CD4-positive, CD25-positive, alpha-beta regulatory T cell (primary cell): ENCODE measurements at regions not wholly inside any gene's neighbourhood (a gene's known extent, or its start where the extent isn't known, plus 50 kb on each side); places are given as distances from the start of the nearest gene placed in this dataset.
A peak's percentile ranks its signal among the peaks of the same experiment; 100 is the strongest.

ENCODE experiments used
- ATAC-seq, 2 donors: fragments of 150-1000 bp; cut with Tn5 transposase; one replicate each; pipeline ENCODE4 v1.10.0; 2021; ENCODE audit warnings: low read depth in 2 of 2, moderate number of reproducible peaks in 2 of 2, moderate library complexity in 1 of 2
- DNase-seq, 3 donors: peaks; one replicate each; pipeline versions ENCODE4 v3.0.0 to v3.0.0-alpha.2; 2012 to 2022; ENCODE audit warnings: mixed read lengths in 1 of 3
- H3K27ac ChIP-seq: one replicate; pipeline ENCODE4 v1.7.0; 2013; ENCODE audit warnings: mild to moderate bottlenecking, low read length; ENCODE audit not compliant: insufficient read depth, poor library complexity, severe bottlenecking
- H3K27me3 ChIP-seq: one replicate; pipeline ENCODE4 v1.7.0; 2013; ENCODE audit warnings: low read length; ENCODE audit not compliant: control insufficient read depth, insufficient read depth
- H3K36me3 ChIP-seq: one replicate; pipeline ENCODE4 v1.7.0; 2013; ENCODE audit warnings: mild to moderate bottlenecking, low read length, moderate library complexity; ENCODE audit not compliant: control insufficient read depth, insufficient read depth
- H3K4me1 ChIP-seq: 2 replicates; pipeline ENCODE4 v1.7.0; 2013; ENCODE audit warnings: mild to moderate bottlenecking, low read length; ENCODE audit not compliant: insufficient read depth, control insufficient read depth, poor library complexity, severe bottlenecking
- H3K4me3 ChIP-seq: one replicate; pipeline ENCODE4 v1.7.0; 2013; ENCODE audit warnings: low read depth, mild to moderate bottlenecking, low read length, moderate library complexity
- H3K9me3 ChIP-seq, 2 experiments: 1 replicate in 1 of 2; 2 replicates in 1 of 2; pipeline ENCODE4 v1.7.0; 2013; ENCODE audit warnings: low read length in 2 of 2, mild to moderate bottlenecking in 1 of 2, moderate library complexity in 1 of 2; ENCODE audit not compliant: control insufficient read depth in 2 of 2
- H3K27ac Mint-ChIP-seq, 3 donors: one replicate each; pipeline ENCODE4 v1.8.0; 2020 to 2022; ENCODE audit warnings: mild to moderate bottlenecking in 3 of 3, mixed read lengths in 3 of 3, moderate library complexity in 2 of 3
- H3K27me3 Mint-ChIP-seq: one replicate; pipeline ENCODE4 v1.8.0; 2022; ENCODE audit warnings: mild to moderate bottlenecking, mixed read lengths
- H3K36me3 Mint-ChIP-seq: one replicate; pipeline ENCODE4 v1.8.0; 2020; ENCODE audit warnings: mixed read lengths
- H3K4me1 Mint-ChIP-seq, 4 donors: one replicate each; pipeline ENCODE4 v1.8.0; 2020 to 2022; ENCODE audit warnings: mixed read lengths in 4 of 4, mild to moderate bottlenecking in 1 of 4
- H3K4me3 Mint-ChIP-seq, 4 donors: one replicate each; pipeline ENCODE4 v1.8.0; 2020 to 2022; ENCODE audit warnings: mild to moderate bottlenecking in 4 of 4, mixed read lengths in 4 of 4, moderate library complexity in 3 of 4
- H3K9me3 Mint-ChIP-seq, 7 donors: one replicate each; pipeline ENCODE4 v1.8.0; 2020 to 2022; ENCODE audit warnings: mixed read lengths in 7 of 7, mild to moderate bottlenecking in 3 of 7, moderate library complexity in 2 of 7

- DNase-seq, result no peak
- Histone ChIP-seq H3K9me3 (no peaks in the 10 kb centered on the region), H3K27ac (no peak overlapping the region), H3K36me3 (peaks cover 13% of the 10 kb centered on the region), H3K27me3 (no peaks in the 10 kb centered on the region), H3K4me3 (no peak overlapping the region), H3K4me1 (no peaks in the 10 kb centered on the region)
- H3K27me3 Mint-ChIP-seq, result no peaks in the 10 kb centered on the region
- no peak overlapping the region for H3K27ac Mint-ChIP-seq
- peaks cover 0 to 5% (median 0%) of the 10 kb centered on the region in 7 donors for H3K9me3 Mint-ChIP-seq
- peaks cover 41% of the 10 kb centered on the region for H3K36me3 Mint-ChIP-seq
- no peak for ATAC-seq
- H3K4me1 Mint-ChIP-seq, result peaks cover 0 to 4% (median under 1%) of the 10 kb centered on the region in 4 donors
- H3K4me3 Mint-ChIP-seq, result no peak overlapping the region
Measured at GRCh38 chr22:25492162-25492561, 72.3 kb upstream of the GRK3 start.

- H3K27me3 ChIP-seq, result no peaks in the 10 kb centered on the region
- ATAC-seq (no peak), DNase-seq (no peak)
- Mint-ChIP-seq H3K36me3 (peaks cover 41% of the 10 kb centered on the region), H3K27ac (no peak overlapping the region), H3K27me3 (no peaks in the 10 kb centered on the region), H3K4me1 (peaks cover 0 to 4% (median under 1%) of the 10 kb centered on the region in 4 donors), H3K4me3 (no peak overlapping the region), H3K9me3 (peaks cover 0 to 5% (median 0%) of the 10 kb centered on the region in 7 donors)
- H3K9me3 ChIP-seq, result no peaks in the 10 kb centered on the region
- no peaks in the 10 kb centered on the region for H3K4me1 ChIP-seq
- peaks cover 13% of the 10 kb centered on the region for H3K36me3 ChIP-seq
- no peak overlapping the region for H3K27ac ChIP-seq
- no peak overlapping the region for H3K4me3 ChIP-seq
Measured at GRCh38 chr22:25492841-25493734, 71.4 kb upstream of the GRK3 start.

GRCh38 chr22:25493794-25494193 lies 70.7 kb upstream of the GRK3 start:
- Histone ChIP-seq H3K27me3 (no peaks in the 10 kb centered on the region), H3K27ac (no peak overlapping the region), H3K36me3 (peaks cover 10% of the 10 kb centered on the region), H3K4me3 (no peak overlapping the region), H3K9me3 (no peaks in the 10 kb centered on the region), H3K4me1 (no peaks in the 10 kb centered on the region)
- no peak overlapping the region for H3K27ac Mint-ChIP-seq
- H3K4me1 Mint-ChIP-seq, result peaks cover 0 to 4% (median under 1%) of the 10 kb centered on the region in 4 donors
- H3K36me3 Mint-ChIP-seq, result peaks cover 34% of the 10 kb centered on the region
- H3K27me3 Mint-ChIP-seq, result no peaks in the 10 kb centered on the region
- no peak for DNase-seq
- H3K4me3 Mint-ChIP-seq, result no peak overlapping the region
- H3K9me3 Mint-ChIP-seq, result peaks cover 0 to 5% (median 0%) of the 10 kb centered on the region in 7 donors
- ATAC-seq, result no peak

GRCh38 chr22:25494774-25495173 lies 69.7 kb upstream of the GRK3 start:
- peaks cover 0 to 5% (median 0%) of the 10 kb centered on the region in 7 donors for H3K9me3 Mint-ChIP-seq
- Histone ChIP-seq H3K27ac (no peak overlapping the region), H3K4me1 (no peaks in the 10 kb centered on the region), H3K27me3 (no peaks in the 10 kb centered on the region), H3K36me3 (peaks cover 8% of the 10 kb centered on the region), H3K4me3 (no peak overlapping the region), H3K9me3 (no peaks in the 10 kb centered on the region)
- H3K4me3 Mint-ChIP-seq, result no peak overlapping the region
- ATAC-seq, result peak in 1 of 2 donors; percentile 28
- H3K4me1 Mint-ChIP-seq, result peaks cover 0 to 4% (median under 1%) of the 10 kb centered on the region in 4 donors
- no peak overlapping the region for H3K27ac Mint-ChIP-seq
- peaks cover 26% of the 10 kb centered on the region for H3K36me3 Mint-ChIP-seq
- DNase-seq, result no peak
- no peaks in the 10 kb centered on the region for H3K27me3 Mint-ChIP-seq

- Histone ChIP-seq H3K27me3 (no peaks in the 10 kb centered on the region), H3K36me3 (peaks cover 7% of the 10 kb centered on the region), H3K27ac (no peak overlapping the region), H3K4me1 (no peaks in the 10 kb centered on the region), H3K9me3 (no peaks in the 10 kb centered on the region), H3K4me3 (no peak overlapping the region)
- H3K4me1 Mint-ChIP-seq, result peaks cover 0 to 4% (median under 1%) of the 10 kb centered on the region in 4 donors
- peaks cover 21% of the 10 kb centered on the region for H3K36me3 Mint-ChIP-seq
- H3K27me3 Mint-ChIP-seq, result no peaks in the 10 kb centered on the region
- ATAC-seq (no peak), DNase-seq (no peak)
- no peaks in the 10 kb centered on the region for H3K9me3 Mint-ChIP-seq
- no peak overlapping the region for H3K4me3 Mint-ChIP-seq
- no peak overlapping the region for H3K27ac Mint-ChIP-seq
Measured at GRCh38 chr22:25495285-25495684, 69.2 kb upstream of the GRK3 start.

GRCh38 chr22:25496396-25497064 lies 67.9 kb upstream of the GRK3 start:
- Histone ChIP-seq H3K27me3 (no peaks in the 10 kb centered on the region), H3K4me3 (no peak overlapping the region), H3K27ac (no peak overlapping the region), H3K9me3 (no peaks in the 10 kb centered on the region), H3K36me3 (no peaks in the 10 kb centered on the region), H3K4me1 (no peaks in the 10 kb centered on the region)
- Mint-ChIP-seq H3K27ac (no peak overlapping the region), H3K27me3 (no peaks in the 10 kb centered on the region), H3K4me1 (peaks cover 0 to 5% (median 4%) of the 10 kb centered on the region in 4 donors), H3K9me3 (no peaks in the 10 kb centered on the region), H3K36me3 (peaks cover 22% of the 10 kb centered on the region), H3K4me3 (no peak overlapping the region)
- no peak for DNase-seq
- no peak for ATAC-seq

- Mint-ChIP-seq H3K9me3 (no peaks in the 10 kb centered on the region), H3K27ac (no peak overlapping the region), H3K36me3 (peaks cover 22% of the 10 kb centered on the region), H3K27me3 (no peaks in the 10 kb centered on the region), H3K4me1 (peaks cover 0 to 6% (median 4%) of the 10 kb centered on the region in 4 donors), H3K4me3 (no peak overlapping the region)
- H3K27ac ChIP-seq, result no peak overlapping the region
- H3K9me3 ChIP-seq, result no peaks in the 10 kb centered on the region
- ATAC-seq (no peak), DNase-seq (no peak)
- H3K36me3 ChIP-seq, result no peaks in the 10 kb centered on the region
- H3K27me3 ChIP-seq, result no peaks in the 10 kb centered on the region
- H3K4me3 ChIP-seq, result no peak overlapping the region
- no peaks in the 10 kb centered on the region for H3K4me1 ChIP-seq
Measured at GRCh38 chr22:25497181-25497641, 67.3 kb upstream of the GRK3 start.
